ENCODE measurements at regions not wholly inside any gene's neighbourhood (a gene's known extent, or its start where the extent isn't known, plus 50 kb on each side); places are given as distances from the start of the nearest gene placed in this dataset.
"Not testable (repeated sequence)": the region's sequence is repeated elsewhere in the genome, so short reads cannot be mapped to it uniquely, and the experiment has no call there.

- H3K27ac Mint-ChIP-seq, result no peak overlapping the region
- peaks cover 3% of the 10 kb centered on the region for H3K27me3 Mint-ChIP-seq
- H3K9me3 Mint-ChIP-seq, result peaks cover 5% of the 10 kb centered on the region
- H3K4me3 Mint-ChIP-seq, result no peak overlapping the region
- H3K36me3 Mint-ChIP-seq, result no peaks in the 10 kb centered on the region
- no peaks in the 10 kb centered on the region for H3K4me1 Mint-ChIP-seq
Observed at GRCh38 chr15:38117781-38118180, 134.9 kb upstream of the SPRED1 start.

GRCh38 chr15:38119865-38120264 lies 132.8 kb upstream of the SPRED1 start:
- not testable (repeated sequence) for H3K27ac Mint-ChIP-seq, H3K4me3 Mint-ChIP-seq

GRCh38 chr15:38127306-38127771 lies 125.3 kb upstream of the SPRED1 start:
- Mint-ChIP-seq H3K9me3 (peaks cover 6% of the 10 kb centered on the region), H3K4me1 (no peaks in the 10 kb centered on the region), H3K36me3 (no peaks in the 10 kb centered on the region), H3K27me3 (peaks cover 16% of the 10 kb centered on the region), H3K4me3 (no peak overlapping the region), H3K27ac (no peak overlapping the region)

More at GRCh38 chr15:38119865-38120264, 132.8 kb upstream of the SPRED1 start:
- not testable (repeated sequence) for H3K27me3 Mint-ChIP-seq, H3K36me3 Mint-ChIP-seq, H3K9me3 Mint-ChIP-seq, H3K4me1 Mint-ChIP-seq

- Mint-ChIP-seq H3K27me3 (peaks cover 11% of the 10 kb centered on the region), H3K4me3 (no peak overlapping the region), H3K27ac (no peak overlapping the region), H3K9me3 (no peaks in the 10 kb centered on the region), H3K4me1 (no peaks in the 10 kb centered on the region), H3K36me3 (no peaks in the 10 kb centered on the region)
Observed at GRCh38 chr15:38128341-38128781, 124.3 kb upstream of the SPRED1 start.

- no peaks in the 10 kb centered on the region for H3K4me1 Mint-ChIP-seq
Observed at GRCh38 chr15:38128921-38129320, 123.7 kb upstream of the SPRED1 start.

GRCh38 chr15:38129531-38130204 lies 123.0 kb upstream of the SPRED1 start:
- Mint-ChIP-seq H3K27ac (no peak overlapping the region), H3K9me3 (no peaks in the 10 kb centered on the region), H3K27me3 (peaks cover 11% of the 10 kb centered on the region), H3K36me3 (no peaks in the 10 kb centered on the region), H3K4me1 (no peaks in the 10 kb centered on the region), H3K4me3 (no peak overlapping the region)

More at GRCh38 chr15:38128921-38129320, 123.7 kb upstream of the SPRED1 start:
- H3K4me3 Mint-ChIP-seq, result no peak overlapping the region
- no peaks in the 10 kb centered on the region for H3K9me3 Mint-ChIP-seq
- peaks cover 11% of the 10 kb centered on the region for H3K27me3 Mint-ChIP-seq
- H3K36me3 Mint-ChIP-seq, result no peaks in the 10 kb centered on the region
- H3K27ac Mint-ChIP-seq, result no peak overlapping the region

GRCh38 chr15:38130205-38130567 lies 122.5 kb upstream of the SPRED1 start:
- Mint-ChIP-seq H3K36me3 (no peaks in the 10 kb centered on the region), H3K27me3 (peaks cover 11% of the 10 kb centered on the region), H3K4me1 (no peaks in the 10 kb centered on the region), H3K9me3 (no peaks in the 10 kb centered on the region), H3K4me3 (no peak overlapping the region), H3K27ac (no peak overlapping the region)

GRCh38 chr15:38130740-38131498 lies 121.7 kb upstream of the SPRED1 start:
- peaks cover 11% of the 10 kb centered on the region for H3K27me3 Mint-ChIP-seq
- H3K9me3 Mint-ChIP-seq, result no peaks in the 10 kb centered on the region
- H3K27ac Mint-ChIP-seq, result no peak overlapping the region
- no peaks in the 10 kb centered on the region for H3K4me1 Mint-ChIP-seq
- no peaks in the 10 kb centered on the region for H3K36me3 Mint-ChIP-seq
- H3K4me3 Mint-ChIP-seq, result no peak overlapping the region

- Mint-ChIP-seq H3K36me3 (no peaks in the 10 kb centered on the region), H3K27me3 (peaks cover 9% of the 10 kb centered on the region), H3K4me1 (no peaks in the 10 kb centered on the region), H3K9me3 (no peaks in the 10 kb centered on the region), H3K27ac (no peak overlapping the region), H3K4me3 (no peak overlapping the region)
Observed at GRCh38 chr15:38134252-38134651, 118.4 kb upstream of the SPRED1 start.

GRCh38 chr15:38142195-38142594 lies 110.4 kb upstream of the SPRED1 start:
- H3K9me3 Mint-ChIP-seq, H3K36me3 Mint-ChIP-seq, H3K27ac Mint-ChIP-seq, H3K27me3 Mint-ChIP-seq, H3K4me3 Mint-ChIP-seq, H3K4me1 Mint-ChIP-seq: not testable (repeated sequence)

GRCh38 chr15:38144921-38145320 lies 107.7 kb upstream of the SPRED1 start:
- Mint-ChIP-seq H3K9me3 (peaks cover 4% of the 10 kb centered on the region), H3K4me1 (no peaks in the 10 kb centered on the region), H3K4me3 (no peak overlapping the region), H3K27ac (no peak overlapping the region), H3K36me3 (no peaks in the 10 kb centered on the region), H3K27me3 (peaks cover 7% of the 10 kb centered on the region)

- H3K36me3 Mint-ChIP-seq, result no peaks in the 10 kb centered on the region
- no peak overlapping the region for H3K27ac Mint-ChIP-seq
- H3K9me3 Mint-ChIP-seq, result peaks cover 4% of the 10 kb centered on the region
- peaks cover 7% of the 10 kb centered on the region for H3K27me3 Mint-ChIP-seq
- no peak overlapping the region for H3K4me3 Mint-ChIP-seq
- no peaks in the 10 kb centered on the region for H3K4me1 Mint-ChIP-seq
Observed at GRCh38 chr15:38145651-38146111, 107.0 kb upstream of the SPRED1 start.

GRCh38 chr15:38147246-38147645 lies 105.4 kb upstream of the SPRED1 start:
- Mint-ChIP-seq H3K36me3 (no peaks in the 10 kb centered on the region), H3K27me3 (peaks cover 8% of the 10 kb centered on the region), H3K4me3 (no peak overlapping the region), H3K27ac (no peak overlapping the region), H3K9me3 (peaks cover 4% of the 10 kb centered on the region), H3K4me1 (no peaks in the 10 kb centered on the region)

- peaks cover 13% of the 10 kb centered on the region for H3K9me3 Mint-ChIP-seq
- peaks cover 5% of the 10 kb centered on the region for H3K27me3 Mint-ChIP-seq
- H3K4me1 Mint-ChIP-seq, result no peaks in the 10 kb centered on the region
- no peak overlapping the region for H3K27ac Mint-ChIP-seq
- peaks cover 3% of the 10 kb centered on the region for H3K36me3 Mint-ChIP-seq
- no peak overlapping the region for H3K4me3 Mint-ChIP-seq
Observed at GRCh38 chr15:38148471-38148870, 104.2 kb upstream of the SPRED1 start.

- no peaks in the 10 kb centered on the region for H3K4me1 Mint-ChIP-seq
- H3K27ac Mint-ChIP-seq, result no peak overlapping the region
- H3K9me3 Mint-ChIP-seq, result peaks cover 13% of the 10 kb centered on the region
- peaks cover 3% of the 10 kb centered on the region for H3K36me3 Mint-ChIP-seq
- H3K27me3 Mint-ChIP-seq, result peaks cover 8% of the 10 kb centered on the region
- no peak overlapping the region for H3K4me3 Mint-ChIP-seq
Observed at GRCh38 chr15:38149315-38149714, 103.3 kb upstream of the SPRED1 start.

GRCh38 chr15:38150148-38150547 lies 102.5 kb upstream of the SPRED1 start:
- no peaks in the 10 kb centered on the region for H3K4me1 Mint-ChIP-seq
- peaks cover 13% of the 10 kb centered on the region for H3K9me3 Mint-ChIP-seq
- peaks cover 8% of the 10 kb centered on the region for H3K27me3 Mint-ChIP-seq
- no peak overlapping the region for H3K4me3 Mint-ChIP-seq
- no peak overlapping the region for H3K27ac Mint-ChIP-seq
- H3K36me3 Mint-ChIP-seq, result peaks cover 3% of the 10 kb centered on the region
